Mucosa of gallbladder (tissue), 1 donor: ENCODE measurements at regions not wholly inside any gene's neighbourhood (a gene's known extent, or its start where the extent isn't known, plus 50 kb on each side); places are given as distances from the start of the nearest gene placed in this dataset.
A peak's percentile ranks its signal among the peaks of the same experiment; 100 is the strongest.
"Not testable (repeated sequence)": the region's sequence is repeated elsewhere in the genome, so short reads cannot be mapped to it uniquely, and the experiment has no call there.

Experiments
- DNase-seq: peaks from one replicate; pipeline ENCODE4 v3.0.0-alpha.2; 2020; ENCODE audit warnings: low spot score
- donor health status: DM: no; HTN: no; CAD: no.

DNA sequence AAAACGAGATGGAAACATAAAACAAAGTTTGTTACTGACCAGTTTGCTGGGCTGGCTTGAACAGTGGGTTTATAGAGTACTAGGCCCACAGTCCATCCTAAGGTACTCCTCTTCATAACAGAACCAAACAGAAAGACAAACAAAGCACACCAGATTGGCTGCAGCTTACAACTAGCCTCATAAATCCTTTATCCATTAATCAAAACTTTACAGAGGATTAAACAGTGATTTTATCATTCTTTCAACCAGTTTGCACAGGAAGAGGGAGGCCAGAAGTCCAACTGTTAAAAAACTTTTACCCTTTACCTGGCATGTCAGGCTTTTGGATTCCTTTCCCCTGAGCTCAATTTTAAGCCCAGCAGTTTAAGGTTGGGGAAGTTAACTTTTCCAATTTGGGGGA, 1467.6 kb downstream of the MAT2B start:
- DNase-seq, result no peak

DNA sequence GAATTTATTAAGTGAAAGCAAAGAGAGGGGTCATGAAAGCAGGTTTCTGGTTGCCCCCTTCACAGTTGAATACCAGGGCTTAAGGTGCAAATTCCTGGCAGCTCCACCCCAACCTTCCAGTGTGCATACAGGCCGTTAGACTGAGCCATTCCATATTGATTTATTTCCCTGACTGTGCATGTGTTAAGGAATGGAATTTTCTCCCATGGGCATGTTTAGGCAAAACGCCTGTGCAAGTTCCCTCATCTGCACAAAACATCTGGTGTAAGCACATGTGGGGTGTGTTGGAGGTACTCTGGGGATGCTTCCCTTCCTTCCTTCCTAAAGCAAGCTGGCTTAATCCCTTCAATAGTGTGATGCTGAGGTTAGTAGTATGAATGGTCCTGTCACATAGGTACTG, 1470.6 kb downstream of the MAT2B start:
- DNase-seq, result no peak

DNA sequence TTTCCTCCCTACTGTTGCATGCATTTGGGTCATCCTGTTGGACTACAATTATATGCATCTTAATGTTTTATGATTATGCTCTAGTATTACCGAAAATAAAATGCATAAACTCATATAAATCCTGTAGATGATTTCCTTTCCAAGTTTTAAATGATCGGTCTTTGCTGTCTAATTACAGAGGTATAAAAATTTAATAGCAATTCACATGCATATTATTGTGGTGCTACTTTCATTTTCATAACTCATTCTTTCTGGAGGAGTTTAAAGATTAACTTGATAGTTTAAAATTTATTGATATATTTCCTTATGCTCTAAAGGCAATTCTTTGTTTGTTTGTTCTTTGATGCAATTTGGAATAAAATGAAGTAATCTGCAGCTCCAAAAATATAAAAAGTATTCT, 1475.1 kb downstream of the MAT2B start:
- no peak for DNase-seq

DNA sequence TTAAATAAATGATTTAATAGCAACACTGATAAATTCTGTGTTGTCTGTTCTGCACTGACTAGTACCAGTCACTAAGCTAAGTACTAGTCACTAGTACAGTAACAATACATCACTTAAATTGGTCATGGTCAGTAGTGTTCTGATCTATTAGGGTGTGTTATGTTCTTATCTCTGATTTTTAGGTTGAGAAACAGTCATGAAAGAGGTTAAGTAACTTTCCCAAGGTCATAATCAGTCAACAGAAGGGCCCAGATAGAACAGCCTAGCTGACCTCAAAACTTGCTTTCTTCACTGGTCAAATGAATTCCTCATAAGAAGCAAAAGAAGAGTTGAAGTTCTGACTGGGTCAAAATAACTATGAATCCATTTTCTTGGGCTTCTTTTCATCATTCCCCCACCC, 1492.7 kb downstream of the MAT2B start:
- no peak for DNase-seq

DNA sequence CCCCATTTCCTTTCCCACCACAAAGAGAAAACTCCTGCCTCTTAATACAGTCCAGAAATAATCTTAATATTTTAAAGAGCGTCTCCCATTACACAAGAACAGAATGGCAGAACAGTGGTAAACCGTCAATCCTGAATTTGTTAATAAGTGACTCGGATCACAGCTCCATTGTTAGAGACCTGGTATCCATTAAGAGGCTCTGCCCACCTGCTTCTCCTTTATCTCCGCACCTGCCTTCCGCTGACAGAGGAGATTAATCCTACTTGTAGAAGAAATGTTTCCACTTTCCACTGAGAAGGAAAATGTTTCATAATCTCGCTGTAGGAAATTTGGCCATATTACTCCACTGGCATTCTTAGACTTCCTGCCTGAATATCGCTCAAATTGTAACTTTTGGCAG, 1493.2 kb downstream of the MAT2B start:
- peak; percentile 23 for DNase-seq

DNA sequence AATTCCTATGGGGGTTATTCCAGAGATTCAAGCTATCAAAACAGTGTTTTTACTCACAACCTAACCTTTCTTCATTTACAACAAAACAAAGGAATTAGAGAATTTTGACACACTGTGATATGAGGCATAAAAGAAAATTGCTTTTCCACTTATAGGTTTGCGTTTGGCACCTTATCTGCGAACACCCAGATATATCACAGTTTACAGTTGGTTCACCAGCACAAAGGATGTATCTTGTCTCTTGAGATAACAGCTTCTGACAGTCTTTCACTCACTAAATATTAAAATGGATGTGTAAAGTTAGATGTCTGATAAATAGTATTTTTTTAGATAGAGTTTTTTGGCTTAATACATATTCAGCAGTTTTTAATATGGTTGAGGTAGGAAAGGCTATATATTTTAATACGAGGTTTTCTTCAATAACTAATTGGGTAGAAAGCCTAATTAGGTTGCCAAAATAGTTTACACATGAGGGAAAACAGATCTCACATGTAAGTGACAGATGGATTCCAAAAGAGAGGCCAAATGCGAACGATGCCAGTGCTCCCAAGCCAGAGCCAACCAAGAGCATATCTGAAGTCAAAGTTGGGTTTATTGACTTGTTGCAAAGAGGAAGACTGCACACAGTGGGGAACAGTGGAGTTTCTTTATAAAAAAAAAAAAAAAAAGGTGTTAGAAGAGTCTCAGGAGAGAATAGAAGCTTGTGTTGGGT, 1495.2 kb downstream of the MAT2B start:
- DNase-seq, result no peak

DNA sequence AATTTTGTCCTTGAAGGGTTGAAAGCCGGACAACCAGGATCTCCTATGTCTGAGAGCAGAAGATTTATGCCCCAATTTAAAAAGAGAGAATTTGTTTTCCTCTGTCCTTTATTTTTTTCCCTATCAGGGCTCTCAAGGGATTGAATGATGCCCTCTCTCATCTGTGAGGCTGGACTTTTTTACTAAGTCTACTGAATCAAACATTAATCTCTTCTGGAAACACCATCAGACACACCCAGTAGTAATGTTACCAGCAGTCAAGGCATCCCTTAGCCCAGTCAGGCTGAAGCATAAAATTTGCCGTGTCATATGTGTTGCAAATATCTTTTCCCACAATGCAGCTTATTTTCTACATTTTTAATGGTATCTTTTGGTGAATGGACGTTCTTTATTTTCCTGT, 1497.9 kb downstream of the MAT2B start:
- no peak for DNase-seq

DNA sequence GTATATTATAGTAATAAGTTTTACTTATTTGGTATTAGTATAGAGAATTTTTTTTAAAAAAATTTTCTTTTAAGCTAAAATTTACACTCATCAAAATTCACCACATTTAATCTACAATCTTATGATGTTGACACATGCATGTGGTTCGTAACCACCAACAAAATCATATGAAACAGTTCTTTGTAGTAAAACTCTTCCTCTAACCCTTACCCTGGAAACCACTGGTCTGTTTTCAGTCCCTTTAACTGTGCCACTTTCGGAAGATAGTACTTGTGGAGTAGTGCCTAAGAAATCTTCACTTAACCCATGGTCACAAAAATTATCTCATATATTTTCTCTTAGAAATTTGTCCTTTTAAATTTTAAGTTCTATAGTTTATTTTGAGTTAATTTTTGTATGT, 1498.8 kb downstream of the MAT2B start:
- DNase-seq, result no peak

DNA sequence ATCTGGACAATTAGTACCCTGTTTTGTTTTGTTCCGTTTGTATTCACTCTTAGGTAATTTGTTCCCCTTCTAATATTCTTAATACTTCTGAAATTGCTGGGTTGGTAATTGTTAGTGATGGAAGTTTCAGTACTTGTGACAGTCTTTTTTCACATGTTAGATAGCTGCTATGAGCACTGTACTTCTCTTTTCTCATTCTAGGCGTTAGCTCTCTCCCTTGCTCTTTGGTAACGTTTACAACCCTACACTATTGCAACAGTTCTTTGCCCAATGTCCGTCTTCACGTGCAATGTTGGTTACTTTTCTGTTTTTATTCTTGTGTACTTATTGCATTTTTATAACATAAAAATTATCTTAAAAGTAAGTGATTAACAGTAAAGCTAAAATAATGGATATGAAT, 1509.0 kb downstream of the MAT2B start:
- DNase-seq, result no peak

DNA sequence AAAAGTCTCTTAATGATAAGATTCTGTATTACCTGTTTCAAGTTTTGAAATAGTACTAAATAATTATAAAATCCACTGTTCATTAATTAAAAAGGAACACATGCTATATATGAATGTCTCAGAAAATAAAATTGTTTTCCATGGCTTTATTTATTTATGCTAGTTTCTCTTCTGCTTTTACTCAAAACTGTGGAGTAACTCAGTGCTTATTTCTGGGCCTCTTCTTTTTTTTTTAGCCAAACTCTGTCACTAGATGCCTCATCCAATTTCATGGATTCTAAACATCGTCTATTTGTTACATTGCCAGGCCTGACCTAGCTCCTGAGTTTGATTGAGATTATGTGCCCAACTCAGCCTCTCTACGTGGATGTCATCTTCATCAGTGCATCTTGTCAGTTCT, 1509.7 kb downstream of the MAT2B start:
- DNase-seq, result no peak

DNA sequence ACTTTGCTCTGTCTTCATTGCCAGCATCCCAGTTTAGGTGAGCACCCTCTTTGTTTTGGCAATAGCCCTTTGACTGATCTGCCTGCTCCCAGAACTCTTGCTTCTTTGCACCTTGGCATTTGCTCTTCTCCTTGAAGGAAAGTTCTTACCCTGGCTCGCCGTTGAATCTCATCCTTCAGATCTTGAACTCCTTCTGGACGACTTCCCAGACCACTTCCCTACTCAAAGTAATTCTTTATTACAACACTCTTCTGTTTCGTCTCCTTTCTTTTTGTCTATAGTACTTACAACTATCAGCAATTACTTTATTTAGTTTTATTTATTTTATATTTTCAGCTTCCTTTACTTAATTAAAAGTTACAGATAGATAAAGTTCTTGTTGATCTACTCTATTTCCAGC, 1510.1 kb downstream of the MAT2B start:
- DNase-seq, result no peak

DNA sequence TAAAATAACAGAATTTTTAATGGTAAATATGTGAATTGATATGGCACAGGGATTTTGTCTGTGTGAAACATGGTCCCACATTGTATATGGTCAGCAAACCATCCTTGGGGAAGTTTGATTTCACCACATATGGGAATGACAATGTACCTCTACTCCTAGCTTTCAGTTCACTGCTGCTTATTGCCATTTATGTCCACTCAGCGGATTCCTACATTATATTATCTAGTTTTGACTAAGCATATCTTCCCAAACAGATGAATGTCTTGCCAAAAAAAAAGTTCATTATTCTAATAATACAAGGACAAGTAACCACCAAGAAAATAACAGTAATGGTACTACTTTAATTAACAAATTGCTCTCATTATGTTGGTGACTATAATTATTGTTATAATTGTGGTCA, 1521.6 kb downstream of the MAT2B start:
- no peak for DNase-seq

DNA sequence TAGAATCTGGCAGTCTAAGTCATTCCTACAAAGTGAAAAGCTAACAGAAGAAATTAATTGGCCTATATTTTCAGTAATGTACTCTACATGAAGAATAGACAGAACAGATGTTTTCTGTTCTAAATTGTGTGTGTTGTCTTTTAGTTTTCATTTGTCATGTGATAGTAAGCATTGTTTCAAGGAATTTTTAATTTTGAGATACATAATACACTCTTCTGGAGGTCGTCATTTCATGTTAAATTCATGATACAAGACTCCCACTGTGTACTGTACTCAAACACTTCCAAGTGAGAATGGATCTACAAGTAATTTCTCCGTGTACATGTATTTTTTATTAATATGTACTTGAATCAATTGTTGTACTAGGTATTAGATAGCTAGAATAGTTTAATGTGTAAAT, 1522.9 kb downstream of the MAT2B start:
- DNase-seq, result no peak

DNA sequence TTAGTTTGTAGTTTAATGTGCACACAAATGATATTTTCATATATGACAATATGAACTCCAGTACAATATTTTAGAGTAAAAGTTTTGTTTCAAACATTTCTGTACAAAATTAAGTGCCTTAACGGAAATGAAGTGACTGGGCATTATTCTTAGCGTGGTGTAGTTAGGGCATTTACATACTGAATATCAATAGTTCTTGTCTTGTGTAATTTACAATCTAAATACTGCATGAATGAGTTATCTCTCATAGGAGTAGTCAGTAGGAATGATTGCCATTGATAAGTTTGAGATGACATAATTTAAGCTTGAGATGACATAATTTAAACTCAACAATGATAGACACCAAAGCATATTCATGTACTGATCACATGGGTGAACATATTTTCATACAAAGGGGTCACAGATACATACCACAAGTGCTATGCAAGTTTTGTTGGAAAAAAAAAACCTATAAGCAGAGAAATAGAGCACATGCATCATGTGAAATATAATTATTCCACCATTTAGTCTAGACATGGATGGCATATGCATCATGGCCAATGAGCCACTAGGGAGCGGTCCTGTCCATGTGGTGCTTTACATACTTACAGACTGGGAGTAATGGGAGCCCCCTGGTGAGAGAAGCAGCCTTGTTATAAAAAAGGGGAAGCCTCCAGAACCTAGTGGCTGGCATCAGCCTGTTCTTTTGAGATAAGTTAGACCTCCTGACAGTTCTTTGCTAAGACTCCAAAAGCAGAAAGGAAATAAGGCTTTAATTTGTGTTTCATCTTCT, 1523.9 kb downstream of the MAT2B start:
- DNase-seq, result no peak

DNA sequence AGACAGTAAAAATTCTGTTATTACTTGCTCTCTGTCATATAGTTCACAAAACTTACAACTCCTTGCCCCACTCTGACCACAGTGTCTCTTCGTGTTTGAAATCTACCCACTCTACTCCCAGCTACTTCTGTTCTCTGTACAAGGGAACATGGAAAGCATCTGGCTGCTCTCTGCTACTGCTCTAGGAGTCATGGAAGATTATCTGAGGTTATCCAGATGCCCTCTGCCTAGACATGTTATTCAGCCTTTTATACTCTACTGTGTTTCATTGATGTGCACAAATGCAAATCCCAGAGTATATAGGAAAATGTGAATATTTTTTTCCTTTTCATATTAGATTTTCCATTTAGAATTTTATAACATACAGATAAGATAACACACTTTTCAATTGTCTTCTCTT, 1525.6 kb downstream of the MAT2B start:
- no peak for DNase-seq

DNA sequence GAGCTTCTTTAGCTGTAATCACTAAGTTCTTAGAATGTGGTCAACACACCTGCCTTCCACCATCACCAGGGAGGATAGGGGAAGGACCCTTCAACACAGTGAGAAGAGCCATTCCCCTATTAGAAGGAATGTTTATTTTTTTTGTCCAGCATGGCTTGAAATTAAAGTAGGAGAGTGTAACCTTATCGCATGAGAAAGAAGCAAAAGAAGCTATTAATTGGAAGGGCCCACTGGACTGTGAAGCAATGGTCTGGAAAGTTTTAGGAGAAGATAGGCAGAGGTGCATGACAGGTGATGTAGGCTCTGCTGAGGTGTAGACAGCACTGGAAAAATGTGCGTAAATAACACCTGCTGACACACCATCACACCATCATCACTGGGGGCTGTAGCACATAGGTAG, 1526.0 kb downstream of the MAT2B start:
- DNase-seq, result no peak

DNA sequence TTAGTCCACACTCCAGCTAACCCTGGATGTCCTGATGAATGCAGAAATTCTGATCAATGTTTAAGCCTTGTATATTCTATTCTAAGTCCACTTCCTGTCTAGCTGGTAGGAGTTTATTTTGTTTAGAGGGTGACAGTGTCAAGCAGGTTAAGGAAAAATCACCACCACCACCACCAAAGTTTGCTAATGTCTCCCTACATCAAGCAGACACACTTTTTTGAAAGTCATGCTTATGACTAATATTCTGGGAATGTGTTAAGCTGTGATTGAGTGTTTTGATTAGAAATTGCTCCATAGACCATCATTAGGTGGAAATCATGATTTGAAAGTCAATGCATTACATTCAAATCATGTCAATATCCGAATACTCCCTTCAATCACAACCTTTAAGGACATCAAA, 1530.1 kb downstream of the MAT2B start:
- no peak for DNase-seq

DNA sequence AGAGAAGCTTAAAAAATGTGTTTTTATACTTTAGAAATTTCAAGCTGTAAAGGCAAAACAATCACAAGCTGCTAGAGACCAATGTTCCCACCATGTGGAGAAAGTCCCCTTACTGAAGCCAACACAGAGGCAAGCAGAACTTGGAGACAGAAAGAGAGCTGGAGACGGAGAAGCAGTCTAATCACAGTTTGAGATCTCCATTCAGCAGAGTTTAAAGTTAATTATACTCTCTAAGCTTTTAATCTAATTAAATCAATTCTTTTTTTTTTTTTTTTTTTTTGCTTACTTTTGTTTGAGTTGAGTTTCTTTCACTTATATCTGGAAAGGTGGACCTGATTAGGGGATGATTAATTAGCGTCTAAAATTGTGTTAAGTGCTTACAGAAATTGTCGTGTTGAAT, 1534.3 kb downstream of the MAT2B start:
- no peak for DNase-seq

DNA sequence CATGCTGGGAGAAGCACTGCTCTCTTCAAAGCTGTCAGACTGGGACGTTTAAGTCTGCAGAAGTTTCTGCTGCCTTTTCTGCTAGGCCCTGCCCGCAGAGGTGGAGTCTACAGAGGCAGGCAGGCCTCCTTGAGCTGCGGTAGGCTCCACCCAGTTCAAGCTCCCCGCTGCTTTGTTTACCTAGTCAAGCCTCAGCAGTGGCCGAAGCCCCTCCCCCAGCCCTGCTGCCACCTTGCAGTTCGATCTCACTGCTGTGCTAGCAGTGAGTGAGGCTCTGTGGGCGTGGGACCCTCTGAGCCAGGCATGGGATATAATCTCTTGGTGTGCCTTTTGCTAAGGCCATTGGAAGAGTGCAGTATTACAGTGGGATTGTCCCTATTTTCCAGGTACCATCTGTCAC, 1540.5 kb downstream of the MAT2B start:
- DNase-seq, result not testable (repeated sequence)

DNA sequence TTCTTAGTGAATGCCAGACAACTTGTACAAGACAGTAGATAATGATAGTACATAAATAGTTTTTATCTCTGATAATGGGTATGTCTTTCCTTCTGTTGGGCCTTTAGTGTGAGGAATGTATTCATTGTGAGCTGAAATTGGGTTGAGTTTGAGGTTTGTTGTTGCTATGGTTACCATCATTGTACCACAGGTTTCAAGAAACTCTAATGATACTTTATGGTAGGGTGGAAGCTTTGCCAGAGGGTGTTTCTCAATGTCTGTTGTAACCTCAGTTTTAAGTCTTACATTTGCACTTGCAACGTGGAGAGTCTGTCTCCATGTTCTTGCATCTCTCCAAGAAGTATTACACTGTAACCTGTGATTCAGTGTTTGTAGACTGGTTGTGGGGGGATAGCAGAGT, 1550.1 kb downstream of the MAT2B start:
- DNase-seq, result no peak

DNA sequence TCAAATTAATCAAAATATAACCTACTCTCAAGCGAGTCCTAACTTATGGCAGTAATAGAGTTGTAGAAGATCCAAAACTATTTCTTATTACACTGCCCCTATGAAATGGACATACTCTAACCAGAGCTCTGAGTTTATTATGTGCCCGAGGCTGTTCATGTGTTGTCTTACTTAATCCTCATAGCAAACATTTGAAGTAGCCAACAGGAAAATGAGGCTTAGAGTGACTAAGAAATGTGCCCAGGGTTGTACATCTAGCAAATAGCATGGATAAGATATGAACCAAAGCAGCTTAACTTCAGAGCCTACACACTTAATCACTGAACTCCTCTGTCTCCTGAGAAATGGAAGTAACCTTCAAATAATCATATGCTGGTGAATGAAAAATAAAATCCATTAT, 1551.7 kb downstream of the MAT2B start:
- DNase-seq, result no peak

DNA sequence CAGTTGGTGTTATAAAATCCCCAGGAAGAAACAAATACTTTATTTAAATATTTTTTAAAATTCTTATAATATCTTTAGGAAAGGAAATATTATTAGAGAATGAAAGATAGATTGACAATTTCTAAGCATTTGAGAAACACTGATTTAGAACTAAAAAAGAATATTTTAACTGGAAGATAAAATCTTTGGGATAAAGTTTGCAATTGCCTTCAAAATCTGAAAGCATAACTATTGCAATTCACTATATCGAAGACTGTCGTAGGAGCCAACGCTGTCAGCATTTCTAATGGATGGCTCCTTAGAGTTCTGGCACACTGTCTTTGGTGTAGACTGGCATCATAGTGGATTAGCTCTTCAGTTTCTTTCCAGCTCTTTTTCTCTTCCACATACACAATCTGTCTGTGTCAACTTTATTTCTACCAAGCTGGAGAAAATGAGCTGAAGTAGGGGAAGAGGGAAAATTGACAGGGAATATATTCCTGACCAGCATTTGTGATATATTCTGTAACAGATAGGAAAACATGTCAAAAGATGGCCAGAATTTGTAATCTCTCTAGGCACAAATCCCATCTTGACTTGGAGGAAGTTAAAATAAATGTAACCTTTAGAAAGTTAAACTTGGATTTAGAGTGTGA, 1561.4 kb downstream of the MAT2B start:
- no peak for DNase-seq

DNA sequence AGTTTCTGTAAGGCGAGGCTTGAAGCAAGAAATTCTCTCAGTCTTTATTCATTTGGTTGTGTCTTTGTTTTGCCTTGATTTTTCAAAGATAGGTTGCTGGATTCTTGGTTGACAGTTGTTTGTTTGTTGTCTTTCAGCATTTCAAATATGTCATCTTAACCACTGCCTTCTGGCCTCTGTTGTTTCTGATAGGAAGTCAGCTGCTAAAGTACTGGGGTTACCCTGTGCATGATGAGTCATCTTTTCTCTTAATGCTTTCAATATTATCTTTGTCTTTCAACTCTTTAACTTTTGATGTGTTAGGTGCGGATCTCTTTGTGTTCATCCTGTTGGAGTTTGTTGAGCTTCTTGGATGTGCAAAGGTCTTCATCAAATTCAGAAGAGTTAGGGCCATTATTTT, 1571.3 kb downstream of the MAT2B start:
- no peak for DNase-seq
